SK-N-SH (cell line): ENCODE measurements at regions not wholly inside any gene's neighbourhood (a gene's known extent, or its start where the extent isn't known, plus 50 kb on each side); places are given as distances from the start of the nearest gene placed in this dataset.

Source experiments
- CTCF ChIA-PET: fragments of 300-600, 350-600 bp; formaldehyde crosslinking; extraction: SDS; loops from one replicate; lab custom pipeline; 2021; lab: Yijun Ruan, JAX
- POLR2A ChIA-PET: fragments of 350-600 bp; sonication (Branson Sonifier 250); formaldehyde crosslinking; extraction: SDS; loops from one replicate; lab custom pipeline; 2020; ENCODE audit warnings: antibody characterized with exemption, inconsistent platforms; lab: Yijun Ruan, JAX
- DNase-seq: peaks from one replicate; pipeline ENCODE4 v3.0.0; 2012
- H2AFZ ChIP-seq: fragments of 200-600 bp; sonication (generic); 2 replicates; pipeline ENCODE4 v1.8.1; 2016; ENCODE audit warnings: antibody characterized with exemption, mild to moderate bottlenecking, low read depth
- H3F3A ChIP-seq: fragments of 200-600 bp; sonication (generic); replicated peaks from 2 replicates; pipeline ENCODE3; 2016; ENCODE audit warnings: antibody characterized with exemption, mild to moderate bottlenecking; ENCODE audit not compliant: insufficient read depth
- H3K27ac ChIP-seq, 2 experiments: fragments of 200-500 bp in 1 of 2; fragments of 200-600 bp in 1 of 2; sonication (Bioruptor generic) in 1 of 2; sonication (generic), shearing (Covaris generic) in 1 of 2; 2 replicates each; pipeline versions ENCODE4 v1.5.1 to v1.6.1; 2014 to 2016; ENCODE audit warnings: low read depth in 2 of 2, inconsistent platforms in 1 of 2, low read length in 1 of 2, mild to moderate bottlenecking in 1 of 2, mixed read lengths in 1 of 2
- H3K27me3 ChIP-seq: fragments of 200-600 bp; sonication (generic), shearing (Covaris generic); 2 replicates; pipeline ENCODE4 v1.6.1; 2016; ENCODE audit warnings: mixed run types; ENCODE audit not compliant: insufficient read depth
- H3K36me3 ChIP-seq, 2 experiments: fragments of 200-500 bp in 1 of 2; fragments of 200-600 bp in 1 of 2; sonication (Bioruptor generic) in 1 of 2; sonication (generic) in 1 of 2; replicated peaks in 1 of 2; 2 replicates each; pipeline versions ENCODE3 to v1.5.1; 2014 to 2016; ENCODE audit warnings: low read length in 1 of 2, mild to moderate bottlenecking in 1 of 2; ENCODE audit not compliant: insufficient read depth in 2 of 2, control insufficient read depth in 1 of 2
- H3K4me1 ChIP-seq, 2 experiments: fragments of 200-500 bp in 1 of 2; fragments of 200-600 bp in 1 of 2; sonication (Bioruptor generic) in 1 of 2; sonication (generic), shearing (Covaris generic) in 1 of 2; 2 replicates each; pipeline versions ENCODE4 v1.5.1 to v1.6.1; 2014 to 2016; ENCODE audit warnings: low read depth in 1 of 2, low read length in 1 of 2, mixed run types in 1 of 2; ENCODE audit not compliant: insufficient read depth in 2 of 2, control insufficient read depth in 1 of 2
- H3K4me2 ChIP-seq: fragments of 200-600 bp; sonication (generic), shearing (Covaris generic); 2 replicates; pipeline ENCODE4 v1.6.1; 2017; ENCODE audit warnings: mixed run types
- H3K4me3 ChIP-seq, 2 experiments: fragments of 200-500 bp in 1 of 2; fragments of 200-600 bp in 1 of 2; sonication (Bioruptor generic) in 1 of 2; sonication (generic), shearing (Covaris generic) in 1 of 2; 2 replicates each; pipeline versions ENCODE4 v1.5.1 to v1.8.1; 2014 to 2016; ENCODE audit warnings: low read depth in 2 of 2, inconsistent platforms in 1 of 2, low read length in 1 of 2, mild to moderate bottlenecking in 1 of 2, mixed read lengths in 1 of 2, moderate library complexity in 1 of 2
- H3K79me2 ChIP-seq: fragments of 200-600 bp; sonication (generic); 2 replicates; pipeline ENCODE4 v1.8.1; 2017; ENCODE audit warnings: mild to moderate bottlenecking; ENCODE audit not compliant: insufficient read depth
- H3K9ac ChIP-seq: fragments of 200-600 bp; sonication (generic); 2 replicates; pipeline ENCODE4 v1.6.1; 2017; ENCODE audit warnings: mixed run types
- H3K9me2 ChIP-seq: fragments of 200-600 bp; sonication (generic); 2 replicates; pipeline ENCODE4 v1.6.1; 2017; ENCODE audit warnings: mixed run types
- H3K9me3 ChIP-seq: fragments of 200-600 bp; sonication (generic); 2 replicates; pipeline ENCODE4 v1.6.1; 2017; ENCODE audit warnings: mixed run types, mild to moderate bottlenecking, moderate library complexity
- H4K20me1 ChIP-seq: fragments of 200-600 bp; sonication (generic); 2 replicates; pipeline ENCODE4 v1.6.1; 2017; ENCODE audit warnings: mild to moderate bottlenecking, mixed run types; ENCODE audit not compliant: insufficient read depth
- CTCF ChIP-seq: fragments of 200-600 bp; sonication (generic); IDR thresholded peaks from 2 replicates; pipeline ENCODE4 v1.6.1; 2017; ENCODE audit warnings: antibody characterized with exemption, mild to moderate bottlenecking, moderate library complexity
- EZH2phosphoT487 ChIP-seq: fragments of 200-600 bp; sonication (generic); IDR thresholded peaks from 2 replicates; pipeline ENCODE4 v1.6.1; 2017; ENCODE audit warnings: low read depth, mixed run types, mild to moderate bottlenecking, antibody characterized with exemption, moderate library complexity, borderline replicate concordance
- FOXJ3 ChIP-seq: sonication (generic); formaldehyde crosslinking; IDR thresholded peaks from 2 replicates; pipeline ENCODE4 v1.5.1; 2020; ENCODE audit warnings: mild to moderate bottlenecking, missing genetic modification reagents
- MAX ChIP-seq: IDR thresholded peaks from 2 replicates; pipeline ENCODE4 v1.4.0; 2012; ENCODE audit warnings: low read depth
- RAD21 ChIP-seq: IDR thresholded peaks from 2 replicates; pipeline ENCODE4 v1.6.1; 2012; ENCODE audit warnings: mild to moderate bottlenecking, low read length
- REST ChIP-seq: IDR thresholded peaks from 2 replicates; pipeline ENCODE4 v1.6.1; 2012; ENCODE audit warnings: mild to moderate bottlenecking, low read depth, low read length, moderate library complexity
- SMC3 ChIP-seq: IDR thresholded peaks from 2 replicates; pipeline ENCODE4 v1.6.1; 2012; ENCODE audit warnings: low read depth, low read length, improper control_type of control experiment
- TCF12 ChIP-seq: IDR thresholded peaks from 2 replicates; pipeline ENCODE4 v1.4.0; 2012
- USF2 ChIP-seq: fragments of 150-350 bp; IDR thresholded peaks from 2 replicates; pipeline ENCODE4 v1.6.1; 2017; ENCODE audit warnings: antibody characterized with exemption, low read length, low read depth, borderline replicate concordance
- ZBTB33 ChIP-seq: IDR thresholded peaks from 2 replicates; pipeline ENCODE4 v1.4.0; 2012; ENCODE audit warnings: low read depth, borderline replicate concordance
- WGBS: methylation state at CpG from one replicate; pipeline ENCODE4 v1.1.6; 2017; ENCODE audit warnings: low lambda C conversion rate; 5-methylcytosine and 5-hydroxymethylcytosine counted together

- no peak for TF ChIP-seq ZBTB33
- TF ChIP-seq USF2: no peak
- TF ChIP-seq FOXJ3: no peak
- no peak for TF ChIP-seq TCF12
- no peak for TF ChIP-seq MAX
Measured at GRCh38 chr2:163155925-163156324, 317.4 kb upstream of the KCNH7 start (continued).

- no peak overlapping the region for H3K9ac ChIP-seq
- WGBS: 19% methylated on average over 3 of the region's 3 CpGs
- no peaks in the 10 kb centered on the region for H3K79me2 ChIP-seq
- TF ChIP-seq REST (no peak), EZH2phosphoT487 (no peak), CTCF (peak; percentile 73), USF2 (no peak), RAD21 (peak; percentile 71), SMC3 (peak; percentile 36)
- H3K4me1 ChIP-seq: peaks cover 0 to 3% of the 10 kb centered on the region in 2 experiments; a peak in 1 of 4 replicates
- no peak overlapping the region for H3K4me2 ChIP-seq
- CTCF ChIA-PET: interaction anchor here (0.6 to 2.8 kb wide), 19 partner anchors 10 to 1561 kb away, joined by 3 to 13 read pairs (median 3); no protein-coding TSS in a partner anchor
- H3F3A ChIP-seq: peaks cover 9% of the 10 kb centered on the region
- H3K4me3 ChIP-seq: no peak overlapping the region
- no peaks in the 10 kb centered on the region for H3K9me3 ChIP-seq
- H3K27me3 ChIP-seq: no peaks in the 10 kb centered on the region
- no peak overlapping the region for H3K27ac ChIP-seq
- POLR2A ChIA-PET: no interaction called here
- no peaks in the 10 kb centered on the region for H3K9me2 ChIP-seq
- H3K36me3 ChIP-seq: no peaks in the 10 kb centered on the region
- no peak overlapping the region for H2AFZ ChIP-seq
- no peaks in the 10 kb centered on the region for H4K20me1 ChIP-seq
- peak; percentile 33 for DNase-seq
Measured at GRCh38 chr2:163155279-163155883, 316.8 kb upstream of the KCNH7 start.
